H1 (cell line): ENCODE measurements at regions not wholly inside any gene's neighbourhood (a gene's known extent, or its start where the extent isn't known, plus 50 kb on each side); places are given as distances from the start of the nearest gene placed in this dataset.
"Not testable (repeated sequence)": the region's sequence is repeated elsewhere in the genome, so short reads cannot be mapped to it uniquely, and the experiment has no call there.

Source experiments
- CTCF ChIA-PET: fragments of 300-600 bp; sonication (Branson Sonifier 250); formaldehyde crosslinking; loops from one replicate; lab custom pipeline; 2021; ENCODE audit not compliant: partially characterized antibody; lab: Charles Lee
- POLR2A ChIA-PET: fragments of 300-600 bp; sonication (Branson Sonifier 250); formaldehyde crosslinking; loops from one replicate; lab custom pipeline; 2021; ENCODE audit warnings: inconsistent platforms; ENCODE audit not compliant: partially characterized antibody; lab: Charles Lee
- DNase-seq, 2 experiments: peaks; one replicate each; pipeline versions ENCODE4 v3.0.0 to v3.0.0-alpha.2; 2010 to 2022; ENCODE audit warnings: low spot score in 2 of 2, low read depth in 1 of 2, mixed read lengths in 1 of 2
- FAIRE-seq: peaks from 2 replicates; lab custom pipeline; 2011; peaks lifted over from hg19 to GRCh38; lab: Jason Lieb, UNC
- H2AFZ ChIP-seq: 2 replicates; pipeline ENCODE4 v1.8.1; 2012; ENCODE audit warnings: low read length, inconsistent platforms
- H2AK5ac ChIP-seq: 2 replicates; pipeline ENCODE4 v1.6.1; 2013; ENCODE audit warnings: low read depth, low read length
- H2BK120ac ChIP-seq: replicated peaks from 2 replicates; pipeline ENCODE3; 2013; ENCODE audit warnings: low read depth, low read length, inconsistent platforms
- H2BK12ac ChIP-seq: 2 replicates; pipeline ENCODE4 v1.6.1; 2013; ENCODE audit warnings: low read depth, low read length
- H2BK15ac ChIP-seq: 2 replicates; pipeline ENCODE4 v1.6.1; 2013; ENCODE audit warnings: low read length
- H2BK20ac ChIP-seq: 2 replicates; pipeline ENCODE4 v1.6.1; 2013; ENCODE audit warnings: low read length
- H2BK5ac ChIP-seq: 2 replicates; pipeline ENCODE4 v1.6.1; 2013; ENCODE audit warnings: low read depth, low read length
- H3K14ac ChIP-seq: 2 replicates; pipeline ENCODE4 v1.6.1; 2013; ENCODE audit warnings: inconsistent platforms; ENCODE audit not compliant: insufficient read length
- H3K18ac ChIP-seq: 2 replicates; pipeline ENCODE4 v1.6.1; 2013; ENCODE audit warnings: low read length; ENCODE audit errors: extremely low read depth
- H3K23ac ChIP-seq: 2 replicates; pipeline ENCODE4 v1.6.1; 2013; ENCODE audit warnings: inconsistent platforms; ENCODE audit not compliant: insufficient read length
- H3K23me2 ChIP-seq: 2 replicates; pipeline ENCODE4 v1.6.1; 2013; ENCODE audit warnings: low read depth, low read length
- H3K27ac ChIP-seq: 2 replicates; pipeline ENCODE4 v1.6.1; 2011; ENCODE audit warnings: low read depth, low read length, inconsistent platforms
- H3K27me3 ChIP-seq, 4 experiments: replicated peaks in 1 of 4; 1 replicate in 1 of 4; 2 replicates in 3 of 4; pipeline versions ENCODE4 v1.6.1 to v1.8.1; 2011 to 2013; ENCODE audit warnings: low read length in 3 of 4, mild to moderate bottlenecking in 3 of 4, inconsistent platforms in 2 of 4, mixed read lengths in 2 of 4, moderate library complexity in 1 of 4; ENCODE audit not compliant: control insufficient read depth in 3 of 4, insufficient read depth in 3 of 4; ENCODE audit errors: extremely low read depth in 1 of 4
- H3K36me3 ChIP-seq, 4 experiments: 2 replicates each; pipeline versions ENCODE4 v1.6.1 to v1.8.1; 2011 to 2013; ENCODE audit warnings: mild to moderate bottlenecking in 4 of 4, low read length in 3 of 4, moderate library complexity in 2 of 4, control low read depth in 1 of 4, inconsistent platforms in 1 of 4; ENCODE audit not compliant: insufficient read depth in 4 of 4, control insufficient read depth in 2 of 4
- H3K4ac ChIP-seq: replicated peaks from 2 replicates; pipeline ENCODE3; 2013; ENCODE audit warnings: low read length, low read depth, mixed read lengths, inconsistent platforms; ENCODE audit not compliant: insufficient read length
- H3K4me1 ChIP-seq, 4 experiments: replicated peaks in 1 of 4; 1 replicate in 1 of 4; 2 replicates in 3 of 4; pipeline versions ENCODE4 v1.6.1 to v1.8.1; 2011 to 2013; ENCODE audit warnings: low read length in 3 of 4, inconsistent platforms in 2 of 4, mixed read lengths in 1 of 4; ENCODE audit not compliant: insufficient read depth in 4 of 4, control insufficient read depth in 3 of 4
- H3K4me2 ChIP-seq, 2 experiments: 2 replicates each; pipeline versions ENCODE4 v1.6.1 to v1.8.1; 2011 to 2013; ENCODE audit warnings: low read depth in 2 of 2, low read length in 2 of 2, control low read depth in 1 of 2, inconsistent platforms in 1 of 2, mild to moderate bottlenecking in 1 of 2; ENCODE audit not compliant: insufficient read depth in 1 of 2
- H3K4me3 ChIP-seq, 4 experiments: fragments of 200-600, 300-600 bp in 1 of 4; sonication (generic), shearing (Covaris generic), sonication (Bioruptor Twin) in 1 of 4; 2 replicates each; pipeline versions ENCODE4 v1.5.1 to v1.8.1; 2011 to 2016; ENCODE audit warnings: low read length in 4 of 4, low read depth in 3 of 4, control low read depth in 2 of 4, inconsistent platforms in 2 of 4, mild to moderate bottlenecking in 2 of 4, mixed read lengths in 1 of 4, moderate library complexity in 1 of 4; ENCODE audit not compliant: insufficient read depth in 2 of 4; ENCODE audit errors: extremely low read depth in 1 of 4
- H3K56ac ChIP-seq: replicated peaks from 2 replicates; pipeline ENCODE3; 2013; ENCODE audit warnings: low read depth, mild to moderate bottlenecking, mixed read lengths, low read length, inconsistent platforms; ENCODE audit not compliant: insufficient read length
- H3K79me1 ChIP-seq: 2 replicates; pipeline ENCODE4 v1.6.1; 2013; ENCODE audit warnings: low read depth, low read length, control low read depth
- H3K79me2 ChIP-seq, 2 experiments: 2 replicates each; pipeline versions ENCODE4 v1.6.1 to v1.8.1; 2012 to 2013; ENCODE audit warnings: low read length in 2 of 2, mild to moderate bottlenecking in 2 of 2, inconsistent platforms in 1 of 2; ENCODE audit not compliant: insufficient read depth in 2 of 2, control insufficient read depth in 1 of 2
- H3K9ac ChIP-seq, 4 experiments: replicated peaks in 1 of 4; 1 replicate in 1 of 4; 2 replicates in 3 of 4; pipeline versions ENCODE4 v1.6.1 to v1.8.1; 2011 to 2013; ENCODE audit warnings: low read depth in 3 of 4, low read length in 3 of 4, control low read depth in 2 of 4, mild to moderate bottlenecking in 2 of 4, moderate library complexity in 2 of 4, inconsistent platforms in 1 of 4; ENCODE audit errors: extremely low read depth in 1 of 4
- H3K9me3 ChIP-seq, 2 experiments: 2 replicates each; pipeline versions ENCODE4 v1.6.1 to v1.8.1; 2012 to 2013; ENCODE audit warnings: mild to moderate bottlenecking in 2 of 2, moderate library complexity in 2 of 2, control low read depth in 1 of 2, inconsistent platforms in 1 of 2, low read depth in 1 of 2, low read length in 1 of 2, mixed read lengths in 1 of 2; ENCODE audit not compliant: insufficient read depth in 2 of 2
- H4K20me1 ChIP-seq, 2 experiments: replicated peaks in 1 of 2; 2 replicates each; pipeline versions ENCODE3 to v1.8.1; 2011 to 2013; ENCODE audit warnings: inconsistent platforms in 2 of 2, low read length in 2 of 2, mild to moderate bottlenecking in 1 of 2; ENCODE audit not compliant: insufficient read depth in 2 of 2, control insufficient read depth in 1 of 2
- H4K5ac ChIP-seq: 2 replicates; pipeline ENCODE4 v1.6.1; 2013; ENCODE audit warnings: low read length, low read depth, mixed read lengths, inconsistent platforms; ENCODE audit not compliant: insufficient read length
- H4K8ac ChIP-seq: 2 replicates; pipeline ENCODE4 v1.8.0; 2013; ENCODE audit warnings: mild to moderate bottlenecking, moderate library complexity, low read length, inconsistent platforms; ENCODE audit not compliant: insufficient read depth; ENCODE audit errors: extremely low read depth
- H4K91ac ChIP-seq: replicated peaks from 2 replicates; pipeline ENCODE3; 2013; ENCODE audit warnings: low read length, mixed read lengths, inconsistent platforms; ENCODE audit not compliant: insufficient read length
- WGBS, 2 experiments: shearing (Covaris generic) in 1 of 2; methylation state at CpG; one replicate each; pipeline versions ENCODE4 v1.1.6 to v1.1.7; 2013 to 2015; ENCODE audit warnings: low lambda C conversion rate in 2 of 2, mixed read lengths in 2 of 2, inconsistent platforms in 1 of 2, low coverage in 1 of 2, missing lambda C conversion rate in 1 of 2; ENCODE audit not compliant: insufficient replicate concordance in 2 of 2, insufficient coverage in 1 of 2, insufficient read length in 1 of 2; ENCODE audit errors: extremely low coverage in 1 of 2, missing lambda C conversion rate in 1 of 2; 5-methylcytosine and 5-hydroxymethylcytosine counted together

- not testable (repeated sequence) for H3K14ac ChIP-seq, H3K79me1 ChIP-seq
These were observed 125.0 kb downstream of the OTOR start for GRCh38 chr20:16873124-16873523.

More at GRCh38 chr20:16873124-16873523, 125.0 kb downstream of the OTOR start:
- H4K20me1 ChIP-seq, H3K4ac ChIP-seq, H3K79me2 ChIP-seq, H2BK5ac ChIP-seq, H2BK120ac ChIP-seq, H3K27ac ChIP-seq, H2BK15ac ChIP-seq, H3K18ac ChIP-seq, H4K8ac ChIP-seq, H3K56ac ChIP-seq, H3K4me2 ChIP-seq, H2AFZ ChIP-seq, DNase-seq, H3K4me1 ChIP-seq, H3K9me3 ChIP-seq, H3K9ac ChIP-seq, H3K4me3 ChIP-seq, H4K91ac ChIP-seq, FAIRE-seq, H3K36me3 ChIP-seq, POLR2A ChIA-PET, H3K27me3 ChIP-seq, H4K5ac ChIP-seq, H2BK12ac ChIP-seq, H2BK20ac ChIP-seq, H2AK5ac ChIP-seq, H3K23ac ChIP-seq, H3K23me2 ChIP-seq: not testable (repeated sequence)
- WGBS, 2 experiments = 85% methylated on average over 4 of the region's 4 CpGs; no CpG with 5 or more reads in 1 of the 2 experiments
- CTCF ChIA-PET = interaction anchor here (1.3 kb wide), 1 partner anchor 31 kb away, joined by 5 read pairs; no protein-coding TSS in a partner anchor
